ENCODE measurements at regions not wholly inside any gene's neighbourhood (a gene's known extent, or its start where the extent isn't known, plus 50 kb on each side); places are given as distances from the start of the nearest gene placed in this dataset.
"Not testable (repeated sequence)": the region's sequence is repeated elsewhere in the genome, so short reads cannot be mapped to it uniquely, and the experiment has no call there.

DNA sequence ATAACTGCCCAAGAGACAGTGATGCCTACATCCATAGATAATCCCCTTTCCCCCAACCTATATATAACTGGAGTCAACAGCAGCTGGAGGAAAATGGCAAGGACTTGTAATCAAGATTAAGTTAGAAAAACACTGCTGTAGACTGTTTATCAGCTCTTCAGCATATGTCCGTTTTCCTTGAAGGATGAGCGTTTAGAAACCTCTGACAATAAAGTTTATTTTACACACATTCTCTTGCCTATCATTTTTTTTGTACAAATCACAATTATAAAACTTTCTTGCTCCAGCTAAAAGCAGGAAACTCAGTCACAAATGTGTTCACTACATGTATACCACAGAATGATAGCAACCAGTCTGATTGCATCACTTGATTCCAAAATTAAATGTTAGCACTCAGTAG lies 50.8 kb downstream of the PPIAL4G start:
- DNase-seq, result not testable (repeated sequence)

DNA sequence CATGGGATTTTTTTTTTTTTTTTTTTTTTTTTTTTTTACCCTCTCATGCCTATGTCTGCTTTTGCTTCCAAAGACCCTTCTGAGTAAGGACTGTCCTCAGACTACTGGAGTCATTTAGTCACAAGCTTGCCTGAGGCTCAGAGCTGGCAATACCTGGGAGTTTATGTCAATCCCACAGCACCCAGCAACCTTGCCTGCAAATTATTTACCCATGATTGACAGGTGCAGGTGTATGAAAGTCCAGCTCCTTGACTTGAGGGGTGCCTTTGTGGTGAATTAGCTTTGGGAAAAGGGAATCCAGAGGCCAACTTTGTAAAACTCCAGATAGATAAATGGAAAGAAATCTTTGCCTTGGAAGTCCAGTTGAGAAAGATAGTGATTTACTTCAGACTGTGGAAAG lies 53.2 kb downstream of the PPIAL4G start:
- DNase-seq, result peak; percentile 14

DNA sequence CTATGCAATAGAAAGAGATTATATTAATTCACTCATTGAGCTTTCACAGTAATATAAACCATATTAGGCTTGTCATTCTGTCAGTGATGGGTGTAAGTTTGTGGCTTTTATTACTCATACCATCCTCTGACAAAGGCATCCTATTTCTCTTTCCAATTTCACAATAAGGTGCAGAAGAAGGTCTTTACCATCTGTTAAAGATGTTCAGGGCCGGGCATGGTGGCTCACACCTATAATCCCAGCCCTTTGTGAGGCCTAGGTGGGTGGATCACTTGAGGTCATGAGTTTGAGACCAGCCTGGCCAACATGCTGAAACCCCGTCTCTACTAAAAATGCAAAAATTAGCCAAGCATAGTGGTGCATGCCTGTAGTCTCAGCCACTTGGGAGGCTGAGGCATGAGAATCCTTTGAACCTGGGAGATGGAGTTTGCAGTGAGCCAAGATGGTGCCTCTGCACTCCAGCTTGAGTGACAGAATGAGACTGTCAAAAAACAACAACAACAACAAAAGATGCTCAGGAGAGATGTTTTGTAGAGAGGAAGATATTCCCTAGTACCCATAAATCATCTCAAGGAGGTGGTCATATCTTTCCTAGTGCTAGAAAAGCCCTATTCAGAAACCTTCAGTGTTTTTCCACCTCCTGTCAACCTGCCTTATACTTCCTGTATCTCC lies 56.0 kb downstream of the PPIAL4G start:
- DNase-seq, result peak; percentile 17

DNA sequence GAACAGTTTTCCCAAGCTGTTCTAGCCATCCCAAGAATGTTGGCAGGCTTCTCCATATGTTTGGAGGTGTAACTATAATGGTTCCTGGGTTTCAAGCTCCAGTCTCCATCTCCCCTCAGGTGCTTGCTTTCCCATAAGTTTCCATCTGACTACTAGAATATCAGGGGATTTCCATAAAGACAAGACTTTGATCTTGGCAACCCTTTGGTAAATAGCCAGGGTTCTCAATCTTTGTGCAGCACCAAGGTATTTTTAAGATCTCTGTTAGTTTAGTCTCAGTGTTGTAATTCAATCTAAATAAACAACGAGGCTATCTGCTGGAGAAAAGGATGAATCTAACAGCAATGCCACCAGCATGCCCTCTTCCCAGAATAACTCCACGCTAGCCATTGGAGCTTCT lies 56.7 kb downstream of the PPIAL4G start:
- peak; percentile 19 for DNase-seq

DNA sequence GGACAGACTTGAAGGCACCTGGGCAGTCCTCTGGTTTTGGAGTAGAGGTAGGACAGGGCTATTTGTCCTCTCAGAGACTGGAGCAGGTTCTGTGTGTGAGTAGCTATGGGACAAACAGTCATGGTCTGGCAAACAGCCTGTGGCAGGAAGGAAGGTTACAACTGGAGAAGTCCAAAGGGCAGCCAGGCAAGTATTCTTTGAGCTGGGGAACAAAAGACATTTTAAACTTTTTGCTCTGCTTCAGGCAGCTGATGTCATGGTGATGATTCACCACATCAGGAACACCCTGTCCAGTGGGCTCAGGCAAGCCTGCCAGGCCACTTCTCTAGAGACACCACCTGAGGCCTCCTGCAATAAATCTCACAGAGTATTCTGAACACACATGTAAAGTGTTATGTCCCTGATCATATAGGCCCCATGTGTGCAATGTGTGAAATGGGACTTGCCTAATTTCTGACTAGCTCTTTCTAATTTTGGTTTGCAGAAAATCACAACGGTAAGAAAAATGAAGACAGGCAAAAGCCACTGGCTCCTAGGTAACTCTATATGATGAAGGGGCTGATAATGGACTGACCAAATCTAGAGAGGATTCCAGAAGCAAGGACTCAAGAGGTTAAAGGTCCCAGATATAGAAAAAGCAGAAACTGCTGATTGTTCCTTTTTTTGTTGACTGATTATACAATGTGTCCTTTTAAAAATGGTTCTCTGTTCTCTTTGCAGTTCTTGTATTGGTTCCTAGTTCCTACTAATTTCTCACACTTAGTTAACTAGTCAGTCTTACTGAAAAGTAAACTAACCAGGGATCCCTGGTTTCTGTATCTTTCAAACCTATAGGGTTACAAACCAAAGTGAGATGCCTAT lies 58.7 kb downstream of the PPIAL4G start:
- peak; percentile 83 for DNase-seq

DNA sequence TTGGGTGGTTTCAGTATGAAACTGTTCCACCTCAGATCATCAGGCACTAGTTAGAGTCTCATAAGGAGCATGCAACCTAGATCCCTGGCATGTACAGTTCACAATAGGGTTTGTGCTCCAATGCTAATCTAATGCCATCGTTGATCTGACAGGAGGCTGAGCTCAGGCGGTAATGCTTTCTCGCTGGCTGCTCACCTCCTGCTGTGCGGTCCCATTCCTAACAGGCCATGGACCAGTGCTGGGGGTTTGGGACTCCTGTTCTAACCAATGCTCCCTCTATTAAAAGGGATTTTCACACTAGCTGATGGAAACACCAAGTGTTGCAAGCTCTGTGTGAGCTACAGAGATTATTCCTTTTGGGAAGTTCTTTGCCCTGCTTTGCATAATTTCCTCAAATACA lies 60.2 kb downstream of the PPIAL4G start:
- not testable (repeated sequence) for DNase-seq

DNA sequence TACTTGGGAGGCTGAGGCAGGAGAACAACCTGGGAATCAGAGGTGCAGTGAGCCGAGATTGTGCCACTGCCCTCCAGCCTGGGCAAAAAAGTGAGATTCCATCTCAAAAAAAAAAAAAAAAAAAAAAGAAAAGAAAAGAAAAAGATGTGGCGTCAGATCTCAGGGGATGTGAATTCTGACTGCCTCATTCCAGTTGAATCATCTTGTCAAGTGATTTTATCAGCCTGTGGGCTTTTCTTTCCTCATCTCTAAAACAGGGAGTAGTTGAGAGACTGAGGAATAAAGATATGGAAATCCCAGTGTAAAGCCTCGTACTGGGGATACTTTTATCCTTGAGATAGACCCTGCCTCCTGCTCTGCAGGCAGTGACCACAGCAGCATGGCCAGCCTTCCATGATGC lies 65.9 kb downstream of the PPIAL4G start:
- DNase-seq, result not testable (repeated sequence)

DNA sequence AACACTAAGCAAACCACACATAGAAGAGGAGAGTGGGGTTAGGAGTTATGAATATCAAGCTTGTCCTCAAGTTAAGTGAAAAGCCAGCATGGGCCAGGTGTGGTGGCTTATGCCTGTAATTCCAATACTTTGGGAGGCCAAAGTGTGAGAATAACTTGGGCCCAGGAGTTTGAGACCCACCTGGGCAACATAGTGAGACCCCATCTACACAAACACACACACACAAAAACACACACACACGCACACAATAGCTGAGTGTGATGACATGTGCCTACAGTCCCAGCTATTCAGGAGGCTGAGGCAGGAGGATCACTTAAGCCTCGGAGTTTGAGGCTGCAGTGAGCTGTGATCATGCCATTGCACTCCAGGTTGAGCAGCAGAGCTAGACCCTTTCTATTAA lies 69.7 kb downstream of the PPIAL4G start:
- DNase-seq, result not testable (repeated sequence)

DNA sequence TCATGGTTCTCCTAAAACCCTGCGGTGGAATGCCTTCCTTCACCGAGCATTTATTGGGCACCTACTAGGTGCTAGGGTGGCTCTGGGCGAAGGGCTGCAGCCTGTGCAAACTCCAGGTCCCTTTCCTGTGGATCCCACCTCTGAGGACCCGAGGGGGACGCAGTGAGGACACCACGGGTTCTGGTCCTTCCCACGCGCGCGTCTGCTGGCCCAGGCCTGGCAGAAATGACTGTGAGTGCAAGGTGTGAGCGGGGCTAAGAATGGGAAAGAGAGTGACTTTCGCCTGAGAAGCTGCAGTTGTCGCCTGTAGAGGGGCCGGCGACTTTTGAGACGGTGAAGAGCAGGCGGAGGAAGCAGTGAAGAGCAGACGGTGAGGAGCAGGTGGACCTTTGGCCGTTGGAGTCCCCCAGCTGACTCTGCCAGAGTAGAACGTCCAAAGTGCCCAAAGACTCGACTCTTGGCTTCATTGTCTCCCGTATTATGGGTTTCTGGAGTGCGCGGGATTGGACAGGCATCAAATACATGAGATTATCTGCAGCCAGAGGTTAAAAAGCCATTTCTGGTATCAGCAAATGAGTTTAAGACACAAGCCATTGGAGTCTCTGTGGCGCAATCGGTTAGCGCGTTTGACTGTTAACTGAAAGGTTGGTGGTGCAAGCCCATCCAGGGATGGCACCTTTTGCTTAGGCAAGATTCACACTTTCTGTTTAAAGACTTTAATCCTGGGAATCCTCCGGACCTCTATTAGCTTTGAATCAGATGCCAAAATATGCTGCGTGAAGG lies 78.1 kb downstream of the PPIAL4G start:
- DNase-seq, result not testable (repeated sequence)

DNA sequence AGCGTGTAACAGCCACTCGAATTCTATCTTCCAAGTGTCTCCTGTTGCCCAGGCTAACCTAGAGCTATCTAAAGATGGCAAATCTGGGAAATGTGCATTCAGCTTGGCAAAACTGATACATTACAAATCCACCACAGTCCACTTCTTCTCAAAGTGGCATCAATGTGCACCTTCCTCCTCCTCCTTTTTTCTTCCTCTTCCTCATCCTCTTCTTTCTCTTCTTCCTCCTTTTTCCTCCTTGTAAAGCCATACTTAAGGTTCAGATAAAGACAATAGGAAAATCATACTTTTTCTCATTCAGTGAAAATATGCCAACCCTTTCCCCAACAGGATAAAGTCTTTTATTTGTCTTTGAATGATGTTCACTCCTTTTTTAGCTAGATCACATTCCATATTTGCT lies 79.2 kb downstream of the PPIAL4G start:
- not testable (repeated sequence) for DNase-seq

DNA sequence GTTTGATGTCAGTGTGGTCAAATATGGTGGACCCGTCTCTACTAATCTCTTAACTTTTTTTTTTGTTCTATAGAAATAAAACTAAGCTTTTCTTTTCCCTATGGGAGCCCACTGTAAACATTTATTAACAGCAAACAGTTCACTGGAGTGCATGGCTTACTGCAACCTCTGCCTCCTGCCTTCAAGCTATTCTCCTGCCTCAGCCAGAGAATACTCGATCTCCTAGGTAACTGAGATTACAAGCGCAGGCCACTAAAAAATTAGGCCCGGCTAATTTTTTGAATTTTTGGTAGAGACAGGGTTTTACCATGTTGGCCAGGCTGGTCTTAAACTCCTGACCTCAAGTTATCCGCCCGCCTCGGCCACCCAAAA lies 80.0 kb downstream of the PPIAL4G start:
- DNase-seq, result peak; percentile 31

DNA sequence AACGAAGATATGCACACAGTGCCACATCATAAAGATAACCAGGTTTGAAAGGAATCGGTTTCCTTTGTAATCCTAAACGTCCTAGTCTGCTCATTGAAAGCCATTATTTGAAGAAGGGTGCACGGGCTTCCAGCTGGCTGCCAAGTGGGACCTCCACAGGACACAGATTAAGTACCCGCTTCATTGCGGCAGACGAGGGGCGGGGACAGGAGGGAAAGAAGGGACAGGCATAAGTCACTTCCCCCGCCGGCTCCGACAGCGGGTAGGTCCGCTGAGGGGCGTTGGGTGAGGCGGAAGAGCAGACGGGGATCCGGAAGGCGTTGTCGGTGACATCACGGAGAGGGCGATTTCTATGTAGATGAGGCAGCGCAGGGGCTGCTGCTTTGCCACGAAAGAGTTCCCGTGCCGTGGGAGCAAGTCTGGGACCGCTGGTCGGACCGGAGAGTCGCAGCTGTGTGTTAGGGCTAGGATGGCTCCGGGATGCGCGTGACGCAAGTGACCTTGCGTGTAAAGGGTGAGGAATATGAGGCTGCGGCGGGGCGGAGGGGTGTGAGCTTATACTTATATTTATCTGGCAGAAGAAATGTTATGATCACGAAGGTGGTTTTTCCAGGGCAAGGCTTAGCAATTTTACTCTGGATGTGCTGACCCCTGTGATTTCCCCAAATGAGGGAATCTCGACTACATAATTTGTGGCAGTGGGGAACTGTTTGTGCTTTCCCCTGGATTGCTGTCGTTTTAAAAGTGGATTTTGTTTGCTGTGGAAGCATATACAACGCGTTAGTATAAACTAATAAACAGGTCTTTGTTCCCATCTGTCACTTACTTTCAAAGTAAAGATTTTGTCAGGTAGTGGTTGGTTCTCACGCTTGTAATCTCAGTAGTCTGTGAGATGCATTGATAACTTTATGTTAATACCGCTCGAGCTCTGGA lies 80.7 kb downstream of the PPIAL4G start:
- DNase-seq, result peak; percentile 91

DNA sequence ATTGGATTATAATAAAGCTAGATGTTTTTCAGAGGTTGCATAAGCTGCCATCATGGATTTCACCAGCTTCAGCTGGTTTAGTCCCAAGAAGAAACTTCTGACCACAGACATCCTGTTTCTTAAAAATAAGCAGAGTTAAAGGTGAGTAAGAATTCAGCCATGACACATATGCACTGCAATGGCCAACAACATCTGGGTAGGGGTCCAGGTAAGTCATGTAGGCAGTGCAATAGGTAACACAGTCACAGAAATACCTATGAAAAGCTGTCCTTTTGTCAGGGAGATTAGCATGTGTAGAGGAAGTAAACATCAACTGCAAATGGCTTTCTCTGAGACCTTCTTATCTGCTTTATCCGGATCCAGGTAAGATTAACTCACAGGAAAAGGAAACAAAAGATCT lies 85.6 kb downstream of the PPIAL4G start:
- not testable (repeated sequence) for DNase-seq

DNA sequence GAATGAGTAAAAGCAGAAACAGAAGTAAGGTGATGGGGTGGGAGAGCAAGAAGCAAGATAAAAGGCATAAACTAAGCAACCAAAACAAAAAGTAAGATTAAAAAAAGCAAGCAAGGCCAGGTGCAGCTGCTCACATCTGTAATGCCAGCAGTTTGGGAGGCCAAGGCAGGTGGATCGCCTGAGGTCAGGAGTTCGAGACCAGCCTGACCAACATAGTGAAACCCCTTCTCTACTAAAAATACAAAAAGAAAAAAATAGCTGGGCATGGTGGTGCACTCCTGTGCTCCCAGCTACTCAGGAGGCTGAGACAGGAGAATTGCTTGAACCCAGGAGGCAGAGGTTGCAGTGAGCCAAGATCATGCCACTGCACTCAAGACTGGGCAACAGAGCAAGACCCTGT lies 90.6 kb downstream of the PPIAL4G start:
- not testable (repeated sequence) for DNase-seq

DNA sequence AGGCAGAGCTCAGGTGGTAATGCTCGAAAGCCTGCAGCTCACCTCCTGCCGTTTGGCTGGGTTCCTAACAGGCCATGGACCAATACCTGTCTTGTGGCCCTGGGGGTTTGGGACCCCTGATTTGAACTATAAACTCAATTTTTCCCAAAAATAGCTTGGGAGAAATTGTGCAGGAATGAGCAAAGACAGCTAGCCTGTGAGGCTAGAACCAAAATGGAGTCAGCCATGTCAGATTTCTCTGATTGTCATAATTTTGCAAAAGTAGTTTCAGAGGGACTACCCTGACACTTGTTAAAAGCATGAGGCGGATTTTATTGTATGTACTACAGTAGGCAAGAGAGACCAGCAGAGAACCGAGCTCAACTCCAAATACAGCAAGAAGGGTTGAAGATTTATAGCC lies 91.8 kb downstream of the PPIAL4G start:
- not testable (repeated sequence) for DNase-seq

DNA sequence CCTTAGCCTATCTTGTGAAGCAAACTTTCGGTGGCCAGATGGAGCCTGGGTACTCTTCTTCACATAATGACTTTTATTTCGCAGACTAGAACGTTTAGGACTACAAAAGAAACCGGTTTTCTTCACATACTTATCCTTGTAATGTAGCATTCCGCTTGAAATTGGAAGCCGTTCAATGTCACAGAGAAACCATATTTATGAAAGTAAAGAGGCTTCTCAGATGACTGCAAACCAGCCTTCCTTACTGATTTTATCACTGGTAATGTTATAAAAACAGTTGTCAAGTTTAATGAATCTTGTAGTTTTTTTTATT lies 94.1 kb downstream of the PPIAL4G start:
- no peak for DNase-seq

DNA sequence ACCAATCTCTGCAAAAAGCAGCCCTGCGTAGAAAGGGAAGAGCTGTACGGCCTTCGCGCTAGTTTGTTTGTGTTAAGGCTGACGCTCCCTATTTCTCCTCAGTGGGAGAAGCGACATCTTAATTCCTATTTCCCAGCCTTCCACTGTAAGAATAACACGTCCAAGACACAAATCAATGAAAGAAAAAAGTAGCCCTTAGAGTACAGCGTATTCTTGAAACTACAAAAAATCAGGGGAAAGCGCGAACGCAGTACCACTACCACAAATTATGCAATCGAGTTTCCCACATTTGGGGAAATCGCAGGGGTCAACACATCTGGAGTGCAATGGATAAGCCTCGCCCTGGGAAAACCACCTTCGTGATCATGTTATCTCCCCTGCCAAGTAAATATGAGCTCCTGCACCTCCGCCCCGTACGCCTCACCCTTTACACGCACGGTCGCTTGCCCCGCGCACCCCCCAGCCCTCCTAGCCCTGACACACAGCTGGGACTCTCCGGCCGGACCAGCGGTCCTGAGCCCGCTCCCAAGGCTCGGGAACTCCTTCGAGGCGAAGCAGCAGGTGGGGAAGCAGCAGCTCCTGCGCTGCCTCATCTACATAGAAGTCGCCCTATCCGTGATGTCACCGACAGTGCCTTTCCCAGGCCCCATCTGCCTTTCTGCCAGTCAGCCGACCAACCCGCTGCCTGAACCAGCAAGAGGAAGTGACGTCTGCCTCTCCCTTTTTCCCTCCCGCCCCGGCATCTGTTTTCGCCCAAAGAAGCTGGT lies 94.7 kb downstream of the PPIAL4G start:
- DNase-seq, result peak; percentile 97

DNA sequence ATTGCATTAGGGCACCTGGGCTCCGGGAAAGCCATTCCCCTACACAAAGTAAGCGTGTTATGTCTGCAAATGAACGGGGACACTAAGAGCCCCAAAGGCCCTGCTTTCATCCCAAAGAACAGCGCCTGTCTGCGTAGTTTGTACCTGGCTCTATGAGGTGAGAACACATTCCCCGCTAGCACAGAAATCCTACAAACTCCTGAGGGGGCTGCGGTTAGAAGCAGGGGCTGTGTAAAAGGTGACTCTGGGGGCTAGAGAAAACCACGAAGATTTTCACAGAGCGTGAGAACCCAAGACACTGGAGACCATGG lies 95.2 kb downstream of the PPIAL4G start:
- DNase-seq, result not testable (repeated sequence)

DNA sequence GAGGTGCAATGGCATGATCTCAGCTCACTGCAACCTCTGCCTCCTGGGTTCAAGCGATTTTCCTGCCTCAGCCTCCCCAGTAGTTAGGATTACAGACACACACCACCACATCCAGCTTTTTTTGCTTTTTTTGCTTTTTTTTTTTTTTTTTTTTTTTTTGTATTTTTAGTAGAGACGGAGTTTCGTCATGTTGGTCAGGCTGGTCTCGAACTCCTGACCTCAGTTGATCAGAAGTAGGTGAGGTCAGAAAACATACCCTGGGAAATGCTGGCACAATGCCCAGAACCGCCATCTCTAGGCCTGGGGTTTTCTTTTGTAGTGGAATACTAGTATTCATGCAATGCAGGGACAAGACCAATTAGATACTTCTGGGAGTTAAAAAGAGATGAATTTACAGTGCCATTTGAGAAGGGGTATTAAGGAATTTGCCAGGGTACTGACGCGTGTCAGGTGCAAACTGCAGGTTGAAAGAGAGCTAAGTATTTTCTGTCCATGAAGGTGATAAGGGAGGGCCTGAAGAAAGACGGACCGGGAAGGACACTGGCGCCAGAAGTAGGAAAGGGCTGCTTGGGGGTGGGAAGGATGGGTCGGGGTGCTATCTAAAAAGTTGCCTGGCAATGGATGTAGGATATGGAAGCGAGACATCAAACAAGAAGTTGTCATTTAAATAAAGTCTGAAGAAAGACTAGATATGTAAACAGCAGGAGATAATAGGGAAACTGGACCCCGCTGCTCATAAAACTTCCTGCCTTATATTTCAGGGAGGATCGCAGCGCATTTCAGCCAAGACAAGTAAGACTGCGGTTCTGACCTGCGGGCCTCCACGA lies 95.8 kb downstream of the PPIAL4G start:
- peak; percentile 16 for DNase-seq

DNA sequence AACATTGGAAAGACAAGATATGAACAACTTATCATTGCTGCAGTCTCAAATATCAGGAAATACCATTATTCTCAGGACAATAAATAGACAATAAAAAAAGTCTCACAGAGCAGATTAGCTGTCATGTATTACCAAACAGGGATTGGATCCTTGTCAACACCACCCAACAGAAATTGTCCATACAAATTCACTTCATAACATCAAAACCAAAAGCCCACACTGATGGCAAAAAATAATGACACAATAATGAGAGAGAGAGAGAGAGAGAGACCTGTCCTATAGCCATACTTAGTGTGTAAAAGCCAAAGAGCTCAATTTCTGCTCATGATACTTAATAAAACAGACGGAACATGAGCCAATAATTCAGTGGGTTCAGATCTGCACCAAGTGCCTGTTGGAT lies 96.5 kb downstream of the PPIAL4G start:
- DNase-seq, result no peak

DNA sequence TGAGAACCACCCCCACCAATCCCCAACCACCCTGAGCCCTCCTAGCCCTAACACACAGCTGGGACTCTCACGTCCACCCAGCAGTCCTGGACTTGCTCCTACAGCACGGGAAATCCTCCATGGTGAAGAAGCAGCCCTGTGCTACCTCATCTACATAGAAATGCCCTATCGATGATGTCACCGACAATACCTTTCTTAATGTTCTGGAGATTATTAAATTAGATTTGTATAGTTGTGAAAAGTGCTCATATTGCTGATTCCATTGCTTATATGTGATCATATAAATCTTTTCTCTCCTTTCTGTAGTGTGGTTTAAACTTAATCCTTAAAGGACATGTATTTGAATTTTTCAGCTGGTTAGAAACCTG lies 97.1 kb downstream of the PPIAL4G start:
- not testable (repeated sequence) for DNase-seq

Measured in DMS53 (cell line).